ENCODE measurements at regions not wholly inside any gene's neighbourhood (a gene's known extent, or its start where the extent isn't known, plus 50 kb on each side); places are given as distances from the start of the nearest gene placed in this dataset.

DNA sequence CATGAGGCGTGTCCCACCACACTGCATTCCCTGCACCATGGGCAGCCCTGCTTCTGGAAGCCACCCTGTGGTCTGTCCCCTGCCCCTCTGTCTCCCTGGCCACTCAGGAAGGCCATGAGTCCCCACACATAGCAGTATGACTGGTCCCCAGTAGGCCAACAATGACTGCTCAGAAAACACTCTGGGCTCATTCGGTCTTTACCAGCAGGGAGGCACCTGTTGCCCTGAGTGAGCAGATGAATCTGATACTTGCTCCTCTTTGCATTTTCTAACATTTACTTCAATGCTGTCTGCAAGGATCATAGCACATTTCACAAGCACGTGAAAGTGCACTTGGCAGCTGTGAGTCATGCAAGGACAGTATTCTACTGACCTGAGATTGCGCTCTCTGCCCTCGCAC lies 365.4 kb upstream of the IRX1 start:
- no peak for TF ChIP-seq POLR2A (IDR thresholded peaks at IDR 0.05)
- no peak for TF ChIP-seq CTCF (IDR thresholded peaks at IDR 0.05)
